WTC11 (cell line): ENCODE measurements at regions not wholly inside any gene's neighbourhood (a gene's known extent, or its start where the extent isn't known, plus 50 kb on each side); places are given as distances from the start of the nearest gene placed in this dataset.
"Not testable (repeated sequence)": the region's sequence is repeated elsewhere in the genome, so short reads cannot be mapped to it uniquely, and the experiment has no call there.

Source experiments
- ATAC-seq: fragments of 200-7000 bp; cut with Tn5 transposase; 2 replicates; pipeline ENCODE4 v1.10.0; 2021; ENCODE audit warnings: mild to moderate bottlenecking, moderate library complexity
- CTCF ChIA-PET: fragments of 300-600 bp; sonication (Branson Sonifier 250); formaldehyde crosslinking; loops from one replicate; lab custom pipeline; 2021; ENCODE audit warnings: antibody characterized with exemption; lab: Charles Lee
- POLR2A ChIA-PET: fragments of 350-600 bp; sonication (Branson Sonifier 250); formaldehyde crosslinking; loops from one replicate; lab custom pipeline; 2021; ENCODE audit warnings: antibody characterized with exemption; lab: Charles Lee
- DNase-seq: peaks from one replicate; pipeline ENCODE4 v3.0.0; 2021; ENCODE audit warnings: low spot score
- H3K27ac Mint-ChIP-seq: 2 replicates; pipeline ENCODE4 v1.8.0; 2021; ENCODE audit warnings: mixed read lengths
- H3K27me3 Mint-ChIP-seq: 2 replicates; pipeline ENCODE4 v1.8.0; 2021; ENCODE audit warnings: low read depth, mild to moderate bottlenecking, moderate library complexity, mixed read lengths
- H3K36me3 Mint-ChIP-seq: 2 replicates; pipeline ENCODE4 v1.8.0; 2021; ENCODE audit warnings: mixed read lengths
- H3K4me1 Mint-ChIP-seq: 2 replicates; pipeline ENCODE4 v1.8.0; 2022; ENCODE audit warnings: mixed read lengths
- H3K4me3 Mint-ChIP-seq: 2 replicates; pipeline ENCODE4 v1.8.0; 2021; ENCODE audit warnings: mild to moderate bottlenecking, moderate library complexity, mixed read lengths
- H3K9me3 Mint-ChIP-seq: 2 replicates; pipeline ENCODE4 v1.8.0; 2021; ENCODE audit warnings: mixed read lengths
- ATF1 ChIP-seq: sonication (generic); formaldehyde crosslinking; IDR thresholded peaks from 2 replicates; pipeline ENCODE4 v1.8.1; 2023; ENCODE audit warnings: mild to moderate bottlenecking, moderate library complexity, missing genetic modification reagents
- CBFB ChIP-seq: sonication (generic); formaldehyde crosslinking; IDR thresholded peaks from 2 replicates; pipeline ENCODE4 v1.8.1; 2022; ENCODE audit warnings: mild to moderate bottlenecking, low read depth, missing genetic modification reagents
- CDX4 ChIP-seq: fragments of 250-450 bp; sonication (Bioruptor Pico); IDR thresholded peaks from 2 replicates; pipeline ENCODE4 v1.9.0; 2021; ENCODE audit warnings: moderate library complexity, mild to moderate bottlenecking, inconsistent platforms, borderline replicate concordance
- CREB1 ChIP-seq: sonication (generic); formaldehyde crosslinking; IDR thresholded peaks from 2 replicates; pipeline ENCODE4 v1.8.0; 2023; ENCODE audit warnings: mild to moderate bottlenecking, missing genetic modification reagents
- CREM ChIP-seq: sonication (generic); formaldehyde crosslinking; IDR thresholded peaks from 2 replicates; pipeline ENCODE4 v1.8.1; 2022; ENCODE audit warnings: mild to moderate bottlenecking, missing genetic modification reagents, moderate library complexity
- GRHL2 ChIP-seq: fragments of 250-450 bp; sonication (Bioruptor Pico); IDR thresholded peaks from 2 replicates; pipeline ENCODE4 v1.8.0; 2022; ENCODE audit warnings: mild to moderate bottlenecking, moderate library complexity; ENCODE audit not compliant: insufficient replicate concordance, severe bottlenecking
- HMGA2 ChIP-seq: fragments of 250-450 bp; sonication (Bioruptor Pico); IDR thresholded peaks from 2 replicates; pipeline ENCODE4 v1.4.0; 2021; ENCODE audit warnings: mild to moderate bottlenecking, moderate library complexity
- IRF2 ChIP-seq: sonication (generic); formaldehyde crosslinking; IDR thresholded peaks from 2 replicates; pipeline ENCODE4 v1.8.0; 2022; ENCODE audit warnings: low read depth, missing genetic modification reagents, borderline replicate concordance
- JUN ChIP-seq: sonication (generic); formaldehyde crosslinking; IDR thresholded peaks from 2 replicates; pipeline ENCODE4 v1.8.0; 2023; ENCODE audit warnings: mild to moderate bottlenecking, missing genetic modification reagents
- NFE2L1 ChIP-seq: sonication (generic); formaldehyde crosslinking; IDR thresholded peaks from 2 replicates; pipeline ENCODE4 v1.8.1; 2023; ENCODE audit warnings: missing genetic modification reagents
- NR1H2 ChIP-seq: sonication (generic); formaldehyde crosslinking; IDR thresholded peaks from 2 replicates; pipeline ENCODE4 v1.9.0; 2021; ENCODE audit warnings: mild to moderate bottlenecking, moderate library complexity, missing genetic modification reagents
- OVOL2 ChIP-seq: fragments of 250-450 bp; sonication (Bioruptor Pico); IDR thresholded peaks from 2 replicates; pipeline ENCODE4 v1.9.0; 2021; ENCODE audit warnings: mild to moderate bottlenecking, borderline replicate concordance
- PRDM15 ChIP-seq: sonication (generic); formaldehyde crosslinking; IDR thresholded peaks from 2 replicates; pipeline ENCODE4 v1.8.0; 2022; ENCODE audit warnings: missing genetic modification reagents
- ZNF317 ChIP-seq: sonication (generic); formaldehyde crosslinking; IDR thresholded peaks from 2 replicates; pipeline ENCODE4 v1.8.1; 2023; ENCODE audit warnings: low read depth, mild to moderate bottlenecking, moderate library complexity, missing genetic modification reagents, borderline replicate concordance
- ZNF396 ChIP-seq: fragments of 250-450 bp; sonication (Bioruptor Pico); IDR thresholded peaks from 2 replicates; pipeline ENCODE4 v1.8.0; 2021; ENCODE audit warnings: mild to moderate bottlenecking, moderate library complexity, borderline replicate concordance
- TF ChIP-seq, protein P1 (sequence below): fragments of 250-450 bp; sonication (Bioruptor Pico); IDR thresholded peaks from 2 replicates; pipeline ENCODE4 v1.9.0; 2021; ENCODE audit warnings: mild to moderate bottlenecking
- TF ChIP-seq, protein P2 (sequence below): sonication (generic); formaldehyde crosslinking; IDR thresholded peaks from 2 replicates; pipeline ENCODE4 v1.8.1; 2022; ENCODE audit warnings: missing genetic modification reagents, borderline replicate concordance
- TF ChIP-seq, protein P3 (sequence below): sonication (generic); formaldehyde crosslinking; IDR thresholded peaks from 2 replicates; pipeline ENCODE4 v1.8.1; 2023; ENCODE audit warnings: mild to moderate bottlenecking, missing genetic modification reagents
- TF ChIP-seq, protein P4 (sequence below): sonication (generic); formaldehyde crosslinking; IDR thresholded peaks from 2 replicates; pipeline ENCODE4 v1.8.1; 2023; ENCODE audit warnings: mild to moderate bottlenecking, missing genetic modification reagents, borderline replicate concordance

- TF ChIP-seq, protein P1, sequence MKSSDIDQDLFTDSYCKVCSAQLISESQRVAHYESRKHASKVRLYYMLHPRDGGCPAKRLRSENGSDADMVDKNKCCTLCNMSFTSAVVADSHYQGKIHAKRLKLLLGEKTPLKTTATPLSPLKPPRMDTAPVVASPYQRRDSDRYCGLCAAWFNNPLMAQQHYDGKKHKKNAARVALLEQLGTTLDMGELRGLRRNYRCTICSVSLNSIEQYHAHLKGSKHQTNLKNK (CRISPR knock-in tag): no peak
- no peak for TF ChIP-seq ATF1 (CRISPR knock-in tag)
These were observed 215.5 kb downstream of the ZNF608 start (continued) for GRCh38 chr5:124530916-124531315.

DNA sequence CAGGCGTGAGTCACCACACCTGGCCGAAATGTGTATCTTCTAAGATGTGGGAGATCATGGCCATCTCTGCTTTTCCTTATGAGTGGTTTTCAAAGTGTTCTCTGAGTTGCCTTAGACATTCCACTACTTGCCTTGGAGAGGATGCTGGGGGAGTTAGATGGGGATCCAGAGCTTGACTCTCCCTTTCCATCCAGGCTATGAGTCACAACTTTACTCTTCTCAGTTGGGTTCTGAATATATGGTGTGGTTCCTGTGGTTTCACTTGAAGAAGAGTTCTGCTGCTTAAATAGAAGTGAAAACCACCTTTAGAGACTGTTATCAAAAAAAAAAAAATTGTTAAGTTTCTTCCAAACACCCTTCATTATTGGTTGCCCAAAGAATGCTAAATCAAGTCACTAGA is 217.6 kb downstream of the ZNF608 start:
- Mint-ChIP-seq H3K9me3 (peaks cover 40% of the 10 kb centered on the region), H3K4me3 (no peak overlapping the region), H3K27me3 (no peaks in the 10 kb centered on the region; the same call in none of the 2 replicates), H3K4me1 (no peaks in the 10 kb centered on the region), H3K36me3 (peaks cover 15% of the 10 kb centered on the region; the same call in 1 of the 2 replicates), H3K27ac (no peak overlapping the region)
- no peak for TF ChIP-seq NFE2L1
- TF ChIP-seq CDX4 (CRISPR knock-in tag): no peak
- TF ChIP-seq IRF2 (CRISPR knock-in tag): no peak
- no peak for TF ChIP-seq PRDM15
- TF ChIP-seq CBFB (CRISPR knock-in tag): no peak
- no peak for TF ChIP-seq CREB1 (CRISPR knock-in tag)
- TF ChIP-seq, protein P2, sequence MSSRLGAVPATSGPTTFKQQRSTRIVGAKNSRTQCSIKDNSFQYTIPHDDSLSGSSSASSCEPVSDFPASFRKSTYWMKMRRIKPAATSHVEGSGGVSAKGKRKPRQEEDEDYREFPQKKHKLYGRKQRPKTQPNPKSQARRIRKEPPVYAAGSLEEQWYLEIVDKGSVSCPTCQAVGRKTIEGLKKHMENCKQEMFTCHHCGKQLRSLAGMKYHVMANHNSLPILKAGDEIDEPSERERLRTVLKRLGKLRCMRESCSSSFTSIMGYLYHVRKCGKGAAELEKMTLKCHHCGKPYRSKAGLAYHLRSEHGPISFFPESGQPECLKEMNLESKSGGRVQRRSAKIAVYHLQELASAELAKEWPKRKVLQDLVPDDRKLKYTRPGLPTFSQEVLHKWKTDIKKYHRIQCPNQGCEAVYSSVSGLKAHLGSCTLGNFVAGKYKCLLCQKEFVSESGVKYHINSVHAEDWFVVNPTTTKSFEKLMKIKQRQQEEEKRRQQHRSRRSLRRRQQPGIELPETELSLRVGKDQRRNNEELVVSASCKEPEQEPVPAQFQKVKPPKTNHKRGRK (CRISPR knock-in tag): no peak
- TF ChIP-seq, protein P3, sequence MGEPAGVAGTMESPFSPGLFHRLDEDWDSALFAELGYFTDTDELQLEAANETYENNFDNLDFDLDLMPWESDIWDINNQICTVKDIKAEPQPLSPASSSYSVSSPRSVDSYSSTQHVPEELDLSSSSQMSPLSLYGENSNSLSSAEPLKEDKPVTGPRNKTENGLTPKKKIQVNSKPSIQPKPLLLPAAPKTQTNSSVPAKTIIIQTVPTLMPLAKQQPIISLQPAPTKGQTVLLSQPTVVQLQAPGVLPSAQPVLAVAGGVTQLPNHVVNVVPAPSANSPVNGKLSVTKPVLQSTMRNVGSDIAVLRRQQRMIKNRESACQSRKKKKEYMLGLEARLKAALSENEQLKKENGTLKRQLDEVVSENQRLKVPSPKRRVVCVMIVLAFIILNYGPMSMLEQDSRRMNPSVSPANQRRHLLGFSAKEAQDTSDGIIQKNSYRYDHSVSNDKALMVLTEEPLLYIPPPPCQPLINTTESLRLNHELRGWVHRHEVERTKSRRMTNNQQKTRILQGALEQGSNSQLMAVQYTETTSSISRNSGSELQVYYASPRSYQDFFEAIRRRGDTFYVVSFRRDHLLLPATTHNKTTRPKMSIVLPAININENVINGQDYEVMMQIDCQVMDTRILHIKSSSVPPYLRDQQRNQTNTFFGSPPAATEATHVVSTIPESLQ (CRISPR knock-in tag): no peak
- TF ChIP-seq HMGA2 (CRISPR knock-in tag): no peak
- ChIA-PET CTCF (no interaction called here), POLR2A (no interaction called here)
- ATAC-seq (no peak), DNase-seq (no peak)

DNA sequence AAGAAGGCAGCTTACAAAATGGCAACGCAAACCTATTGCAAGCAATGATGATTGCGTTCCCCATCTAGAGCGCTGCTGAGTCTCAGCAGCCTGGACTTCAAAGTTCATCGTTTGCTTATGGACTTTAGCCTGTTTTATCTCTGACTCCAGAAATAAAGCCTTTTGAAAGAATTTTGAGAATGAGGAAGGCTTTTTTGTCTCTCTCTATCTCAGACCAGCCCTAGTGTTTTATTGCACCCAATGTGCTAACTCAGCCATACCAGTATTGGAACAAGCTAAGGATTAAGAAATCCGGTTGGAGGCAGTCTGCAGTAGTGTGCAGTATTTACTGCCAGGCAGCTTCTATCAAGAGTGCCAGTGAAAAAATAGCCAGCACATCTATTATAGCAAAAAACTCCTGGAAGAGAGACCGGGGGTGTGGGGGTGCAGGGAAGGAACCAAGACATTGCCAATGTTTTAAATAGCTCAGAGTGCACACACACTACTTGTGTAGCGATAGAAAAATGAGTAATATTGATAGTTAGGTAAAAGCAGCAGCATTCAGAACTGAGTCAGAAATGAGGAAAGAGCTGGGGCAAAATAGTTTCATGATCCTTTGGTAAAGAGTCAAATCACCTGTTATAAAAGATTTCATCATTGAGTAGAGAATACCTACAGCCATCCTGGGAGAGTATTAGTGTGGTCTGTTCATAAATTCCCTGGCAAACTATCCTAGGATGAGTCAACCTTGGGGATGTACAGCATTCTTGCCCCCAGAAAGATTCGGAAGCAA is 219.0 kb downstream of the ZNF608 start:
- ChIA-PET POLR2A (no interaction called here), CTCF (no interaction called here)
- no peak for TF ChIP-seq GRHL2
- no peak for TF ChIP-seq CREM (CRISPR knock-in tag)
- no peak for TF ChIP-seq ZNF317 (CRISPR knock-in tag)
- no peak for TF ChIP-seq ZNF396 (CRISPR knock-in tag)
- no peak for TF ChIP-seq JUN (CRISPR knock-in tag)
- TF ChIP-seq, protein P4, sequence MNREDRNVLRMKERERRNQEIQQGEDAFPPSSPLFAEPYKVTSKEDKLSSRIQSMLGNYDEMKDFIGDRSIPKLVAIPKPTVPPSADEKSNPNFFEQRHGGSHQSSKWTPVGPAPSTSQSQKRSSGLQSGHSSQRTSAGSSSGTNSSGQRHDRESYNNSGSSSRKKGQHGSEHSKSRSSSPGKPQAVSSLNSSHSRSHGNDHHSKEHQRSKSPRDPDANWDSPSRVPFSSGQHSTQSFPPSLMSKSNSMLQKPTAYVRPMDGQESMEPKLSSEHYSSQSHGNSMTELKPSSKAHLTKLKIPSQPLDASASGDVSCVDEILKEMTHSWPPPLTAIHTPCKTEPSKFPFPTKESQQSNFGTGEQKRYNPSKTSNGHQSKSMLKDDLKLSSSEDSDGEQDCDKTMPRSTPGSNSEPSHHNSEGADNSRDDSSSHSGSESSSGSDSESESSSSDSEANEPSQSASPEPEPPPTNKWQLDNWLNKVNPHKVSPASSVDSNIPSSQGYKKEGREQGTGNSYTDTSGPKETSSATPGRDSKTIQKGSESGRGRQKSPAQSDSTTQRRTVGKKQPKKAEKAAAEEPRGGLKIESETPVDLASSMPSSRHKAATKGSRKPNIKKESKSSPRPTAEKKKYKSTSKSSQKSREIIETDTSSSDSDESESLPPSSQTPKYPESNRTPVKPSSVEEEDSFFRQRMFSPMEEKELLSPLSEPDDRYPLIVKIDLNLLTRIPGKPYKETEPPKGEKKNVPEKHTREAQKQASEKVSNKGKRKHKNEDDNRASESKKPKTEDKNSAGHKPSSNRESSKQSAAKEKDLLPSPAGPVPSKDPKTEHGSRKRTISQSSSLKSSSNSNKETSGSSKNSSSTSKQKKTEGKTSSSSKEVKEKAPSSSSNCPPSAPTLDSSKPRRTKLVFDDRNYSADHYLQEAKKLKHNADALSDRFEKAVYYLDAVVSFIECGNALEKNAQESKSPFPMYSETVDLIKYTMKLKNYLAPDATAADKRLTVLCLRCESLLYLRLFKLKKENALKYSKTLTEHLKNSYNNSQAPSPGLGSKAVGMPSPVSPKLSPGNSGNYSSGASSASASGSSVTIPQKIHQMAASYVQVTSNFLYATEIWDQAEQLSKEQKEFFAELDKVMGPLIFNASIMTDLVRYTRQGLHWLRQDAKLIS: no peak
- no peak for TF ChIP-seq NR1H2 (CRISPR knock-in tag)
- TF ChIP-seq OVOL2 (CRISPR knock-in tag): no peak
- no peak overlapping the region for H3K4me3 Mint-ChIP-seq
- H3K36me3 Mint-ChIP-seq: peaks cover 18% of the 10 kb centered on the region
- H3K4me1 Mint-ChIP-seq: no peaks in the 10 kb centered on the region
- DNase-seq: no peak
- ATAC-seq: no peak
- no peaks in the 10 kb centered on the region; the same call in 1 of the 2 replicates for H3K27me3 Mint-ChIP-seq
- H3K27ac Mint-ChIP-seq: no peak overlapping the region
- H3K9me3 Mint-ChIP-seq: peaks cover 35% of the 10 kb centered on the region

GRCh38 chr5:124526079-124526478 is 220.4 kb downstream of the ZNF608 start:
- Mint-ChIP-seq H3K36me3 (peaks cover 23% of the 10 kb centered on the region), H3K9me3 (peaks cover 40% of the 10 kb centered on the region)
- H3K27me3 Mint-ChIP-seq, ATAC-seq, H3K4me3 Mint-ChIP-seq, CTCF ChIA-PET, POLR2A ChIA-PET, DNase-seq, H3K4me1 Mint-ChIP-seq, H3K27ac Mint-ChIP-seq: not testable (repeated sequence)
